Activated effector memory CD4-positive, alpha-beta T cell treated with anti-CD3 and anti-CD28 coated beads, Interleukin-2, amount 50 U/mL, for 16 hours (primary cell): ENCODE measurements at regions not wholly inside any gene's neighbourhood (a gene's known extent, or its start where the extent isn't known, plus 50 kb on each side); places are given as distances from the start of the nearest gene placed in this dataset.
A peak's percentile ranks its signal among the peaks of the same experiment; 100 is the strongest.

Source experiments
- DNase-seq: peaks from one replicate; pipeline ENCODE4 v3.0.0-alpha.2; 2020

GRCh38 chr10:118838364-118838763, 83.6 kb upstream of the CACUL1 start:
- no peak for DNase-seq

- DNase-seq = no peak
Measured at GRCh38 chr10:118839348-118839747, 84.6 kb upstream of the CACUL1 start.

- peak; percentile 78 for DNase-seq
Measured at GRCh38 chr10:118840071-118840775, 85.5 kb upstream of the CACUL1 start.

- no peak for DNase-seq
Measured at GRCh38 chr10:118840776-118841468, 86.2 kb upstream of the CACUL1 start.

- DNase-seq = no peak
Measured at GRCh38 chr10:118841881-118842605, 87.3 kb upstream of the CACUL1 start.

- DNase-seq = no peak
Measured at GRCh38 chr10:118842843-118843624, 88.3 kb upstream of the CACUL1 start.

- no peak for DNase-seq
Measured at GRCh38 chr10:118843647-118844265, 89.0 kb upstream of the CACUL1 start.

GRCh38 chr10:118844731-118845521, 90.2 kb upstream of the CACUL1 start:
- DNase-seq = no peak

GRCh38 chr10:118845776-118846175, 91.0 kb upstream of the CACUL1 start:
- no peak for DNase-seq

GRCh38 chr10:118850418-118851061, 95.8 kb upstream of the CACUL1 start:
- DNase-seq = peak; percentile 86

- DNase-seq = no peak
Measured at GRCh38 chr10:118851062-118852035, 96.6 kb upstream of the CACUL1 start.

- no peak for DNase-seq
Measured at GRCh38 chr10:118853916-118854315, 99.1 kb upstream of the CACUL1 start.

GRCh38 chr10:118856106-118856505, 101.3 kb upstream of the CACUL1 start:
- no peak for DNase-seq

GRCh38 chr10:118865998-118866693, 111.4 kb upstream of the CACUL1 start:
- DNase-seq = no peak

GRCh38 chr10:118867768-118868167, 113.0 kb upstream of the CACUL1 start:
- no peak for DNase-seq

GRCh38 chr10:118868589-118868988, 113.8 kb upstream of the CACUL1 start:
- no peak for DNase-seq

- DNase-seq = no peak
Measured at GRCh38 chr10:118870467-118871243, 115.9 kb upstream of the CACUL1 start.

GRCh38 chr10:118871244-118871865, 116.6 kb upstream of the CACUL1 start:
- no peak for DNase-seq
